ENCODE measurements at regions not wholly inside any gene's neighbourhood (a gene's known extent, or its start where the extent isn't known, plus 50 kb on each side); places are given as distances from the start of the nearest gene placed in this dataset.
"Not testable (repeated sequence)": the region's sequence is repeated elsewhere in the genome, so short reads cannot be mapped to it uniquely, and the experiment has no call there.

DNA sequence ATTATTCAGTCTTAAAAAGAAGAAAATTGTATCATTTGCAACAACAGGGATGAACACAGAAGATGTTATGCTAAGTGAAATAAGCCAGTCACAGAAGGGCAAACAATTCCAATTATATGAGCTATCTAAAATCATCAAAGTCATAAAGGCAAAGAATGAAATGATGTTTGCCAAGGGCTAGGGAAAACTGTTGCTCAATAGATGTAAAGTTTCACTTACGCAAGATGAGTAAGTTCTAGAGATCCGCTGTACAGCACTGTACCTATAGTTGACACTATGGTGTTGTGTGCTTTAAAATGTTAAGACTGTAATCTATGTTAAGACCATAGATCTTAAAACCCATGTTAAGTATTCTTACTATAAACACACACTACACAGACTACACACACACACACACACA, 904.6 kb upstream of the LRRN3 start:
- no peak for DNase-seq

DNA sequence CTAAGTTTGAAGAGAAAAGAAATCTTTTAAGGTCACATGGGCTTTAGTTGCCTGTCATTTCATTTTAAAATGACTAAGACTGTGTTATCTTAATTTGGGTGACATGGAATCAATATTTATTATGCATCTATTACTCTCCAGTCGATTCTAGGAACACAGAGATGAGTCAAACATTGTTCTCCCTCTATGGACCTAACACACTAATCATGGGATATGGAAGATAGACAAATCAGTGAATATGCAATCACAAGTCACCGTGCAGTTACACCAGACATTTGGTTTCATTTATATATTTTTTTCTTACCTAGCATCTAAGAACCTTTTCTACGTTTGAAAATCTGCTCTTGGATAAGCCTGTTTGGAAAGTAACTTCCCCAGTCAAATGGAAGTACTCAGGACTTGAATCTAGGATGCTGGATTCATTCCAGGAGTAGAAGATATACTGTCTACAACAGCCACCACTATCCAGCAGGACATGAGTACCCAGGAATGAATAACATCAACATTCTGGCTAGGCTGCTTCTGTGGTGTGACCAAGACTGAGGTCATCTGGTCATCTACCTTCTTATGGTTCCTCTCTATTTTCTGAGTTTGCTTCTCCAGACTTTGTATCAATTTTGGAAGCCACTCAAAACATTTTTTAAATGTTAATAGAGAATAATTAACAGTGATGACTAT, 902.9 kb upstream of the LRRN3 start:
- no peak for DNase-seq

DNA sequence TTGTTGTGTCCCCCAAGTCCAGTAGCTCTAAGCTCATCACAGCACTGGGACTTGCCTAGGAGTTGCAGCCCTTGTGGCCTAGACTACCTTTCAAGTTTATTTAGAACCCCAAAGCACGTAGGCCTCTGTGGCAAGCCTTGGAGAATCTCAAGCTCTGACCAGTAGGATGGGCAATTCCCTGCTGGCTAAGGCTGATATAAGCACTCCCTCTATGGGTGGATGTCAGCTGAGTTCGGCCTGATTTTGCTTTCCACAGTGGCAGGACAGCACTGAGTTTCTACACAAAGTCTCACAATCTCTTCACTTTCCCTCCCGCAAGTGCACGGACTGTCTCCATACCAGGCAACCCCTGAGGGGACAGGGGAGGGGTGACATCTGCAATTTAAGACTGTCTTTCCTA, 886.4 kb upstream of the LRRN3 start:
- DNase-seq: no peak

DNA sequence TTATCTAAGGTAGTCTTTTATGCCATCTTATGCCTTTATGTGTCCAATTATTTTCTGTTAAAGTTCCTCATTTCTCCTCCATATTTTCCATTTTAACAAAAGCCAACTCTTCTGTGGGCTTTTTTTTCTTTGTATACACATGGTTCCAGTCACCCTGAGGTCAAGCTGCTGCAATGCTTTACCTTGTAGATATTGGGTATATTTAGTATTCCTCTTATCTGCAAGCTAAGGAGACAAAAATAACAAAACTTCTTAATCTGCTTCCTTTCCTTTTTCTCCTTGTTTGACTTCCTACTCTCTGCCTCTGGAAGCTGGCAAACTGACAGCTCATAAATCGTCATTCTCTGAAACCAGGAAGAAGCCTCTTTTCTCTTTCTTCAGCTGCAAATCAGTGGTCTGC, 885.0 kb upstream of the LRRN3 start:
- no peak for DNase-seq

DNA sequence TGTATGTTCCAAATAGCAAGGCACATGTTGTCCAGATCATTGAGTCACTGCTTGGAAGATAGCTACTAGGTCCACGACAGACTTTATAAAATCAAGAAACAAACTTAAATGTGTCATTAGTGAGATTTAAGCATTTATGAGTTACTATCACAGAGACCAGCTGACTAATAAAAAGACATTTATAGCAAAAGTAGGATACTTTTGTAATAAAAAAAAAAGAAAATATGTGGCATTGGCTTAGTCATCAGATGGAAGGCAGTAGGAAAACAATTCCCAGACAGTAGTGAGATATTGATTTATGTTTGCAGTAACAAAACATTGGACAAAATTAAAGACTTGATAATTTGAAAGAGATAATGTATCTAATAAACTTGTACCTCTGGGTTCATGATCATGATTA, 881.0 kb upstream of the LRRN3 start:
- DNase-seq: no peak

DNA sequence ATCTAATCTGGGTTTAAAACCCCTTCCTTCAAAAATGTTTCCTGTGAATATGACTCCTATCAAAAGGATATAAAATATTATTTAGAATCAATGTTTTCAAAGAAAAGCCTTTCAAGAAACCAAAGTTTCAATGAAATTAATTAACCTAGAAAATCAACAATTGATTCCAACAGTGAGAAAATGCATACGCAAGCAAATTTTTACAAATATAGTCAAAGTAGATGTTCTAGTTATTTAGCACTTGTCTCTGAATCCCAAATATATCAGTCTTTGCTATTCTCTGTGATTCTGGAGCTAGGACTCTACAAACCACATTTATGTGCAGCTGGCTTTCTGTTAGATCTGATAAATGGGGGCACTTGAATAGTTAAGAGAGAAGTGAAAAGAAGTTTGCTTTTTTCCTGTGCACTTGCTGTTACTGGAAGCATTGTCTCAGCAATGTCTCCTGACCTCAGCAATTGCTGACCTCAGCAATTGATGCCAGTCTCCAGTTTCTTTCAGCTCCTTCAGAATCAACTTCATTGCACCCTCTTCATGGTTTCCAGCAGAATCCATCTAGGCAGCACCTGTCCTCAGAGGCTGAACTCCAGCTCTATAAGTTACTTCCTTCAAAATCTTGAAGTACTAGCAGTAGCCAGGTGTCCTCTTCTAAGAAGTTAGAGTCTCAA, 879.9 kb upstream of the LRRN3 start:
- DNase-seq: no peak

DNA sequence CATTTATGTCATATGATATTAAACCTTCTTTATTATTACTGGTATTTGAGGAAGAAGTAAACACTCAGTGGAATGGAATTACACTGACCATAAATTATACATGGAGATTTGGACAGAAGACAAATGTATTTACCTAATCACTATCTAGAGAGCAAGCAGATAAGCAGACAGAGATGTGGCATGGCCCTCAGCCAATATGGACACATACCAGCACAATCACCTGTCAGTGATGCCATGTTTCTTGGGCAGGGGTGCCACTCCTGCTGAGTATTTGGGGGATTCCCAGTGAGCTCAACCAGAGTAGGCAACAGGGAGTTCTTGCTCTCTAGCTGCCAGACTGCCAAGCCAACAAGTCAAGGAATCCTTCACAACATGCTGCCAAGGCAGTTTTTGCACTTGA, 866.3 kb upstream of the LRRN3 start:
- no peak for DNase-seq

DNA sequence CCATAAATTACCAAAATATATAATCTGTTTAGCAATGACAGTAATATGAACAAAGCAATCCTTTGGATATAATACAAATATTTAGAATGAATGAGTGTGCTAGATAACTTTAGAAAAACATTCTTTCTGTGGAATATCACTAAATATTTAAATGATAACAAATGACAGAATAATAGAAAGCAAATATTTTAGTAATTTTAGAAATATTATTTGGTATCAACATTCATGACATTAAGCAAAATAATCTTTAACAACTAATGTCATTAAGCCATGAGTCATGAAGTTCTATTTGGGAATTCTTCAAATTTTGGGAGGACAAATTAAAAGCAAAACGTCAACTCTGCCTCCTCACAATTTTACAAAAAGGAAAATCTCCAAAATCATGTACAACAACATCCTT, 844.8 kb upstream of the LRRN3 start:
- DNase-seq: no peak

DNA sequence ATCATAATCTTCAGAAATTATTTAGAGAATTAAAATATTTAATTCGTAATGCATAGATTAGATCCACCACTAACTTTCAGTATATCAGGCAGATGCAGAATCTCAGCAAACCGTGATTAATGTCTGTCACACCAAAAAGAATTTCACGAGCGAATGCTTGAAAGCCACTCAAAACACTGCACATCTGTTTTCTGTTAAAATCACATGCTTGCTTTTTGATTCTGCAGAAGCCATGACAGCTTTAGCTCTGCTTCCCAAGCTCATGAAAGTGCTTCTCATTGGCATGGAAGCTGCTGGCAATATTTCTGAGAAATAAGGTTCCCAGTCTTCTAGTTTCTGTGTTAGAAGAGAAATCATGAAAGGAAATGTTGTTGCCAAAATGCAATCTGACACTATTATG, 837.8 kb upstream of the LRRN3 start:
- no peak for DNase-seq

DNA sequence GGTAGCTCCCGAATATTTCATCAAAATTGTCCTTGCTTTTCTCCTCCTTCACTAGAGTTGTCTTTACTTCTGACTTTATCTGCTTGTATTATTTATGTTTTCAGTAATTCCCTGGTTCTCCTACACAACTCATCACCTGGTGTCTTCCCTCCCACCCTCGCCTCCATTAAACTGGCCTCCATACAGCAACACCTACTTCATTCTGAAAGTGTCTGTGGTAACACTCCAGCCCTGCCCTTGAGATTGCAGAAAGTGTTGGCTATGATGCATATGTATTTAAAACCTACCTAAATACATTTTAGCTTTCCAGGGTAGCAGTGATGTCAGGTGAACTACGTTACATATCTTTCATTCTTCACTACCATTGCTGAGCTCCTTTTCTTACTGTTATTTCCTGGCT, 833.3 kb upstream of the LRRN3 start:
- no peak for DNase-seq

DNA sequence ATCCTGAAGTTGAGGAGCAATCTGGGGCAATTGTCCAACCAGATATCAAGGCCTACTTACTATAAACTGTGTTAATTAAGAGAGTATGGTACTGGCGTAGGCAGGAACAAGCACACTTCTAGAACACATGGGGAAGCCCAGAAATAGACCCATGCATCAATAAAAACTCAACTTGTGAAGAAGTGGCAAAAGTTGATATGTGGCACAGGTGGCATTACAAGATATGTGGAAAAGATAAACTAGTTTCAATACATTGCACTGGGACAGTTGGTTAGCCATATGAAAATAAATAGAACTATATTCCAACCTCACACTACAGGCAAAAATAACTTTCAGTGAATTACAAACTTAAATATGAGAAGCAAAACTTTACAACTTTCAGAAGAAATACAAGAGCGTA, 828.7 kb upstream of the LRRN3 start:
- no peak for DNase-seq

DNA sequence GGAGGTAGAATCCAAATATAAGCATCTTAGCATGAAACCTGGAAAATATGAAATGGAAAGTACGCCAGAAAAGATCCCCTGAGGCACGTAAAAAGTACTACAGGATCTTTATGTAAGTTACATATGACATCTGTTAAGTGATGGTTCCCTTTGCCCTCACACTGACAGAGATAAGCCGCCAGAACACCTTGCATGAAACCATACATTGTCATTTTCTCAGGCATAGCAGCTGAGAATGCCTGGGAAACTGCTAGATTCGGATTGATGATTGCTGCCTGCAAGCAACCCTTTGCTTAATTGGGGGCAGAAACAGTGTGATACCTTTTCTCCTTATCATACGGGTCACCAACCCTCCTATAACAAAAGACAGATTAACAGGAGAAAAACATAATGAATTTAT, 826.6 kb upstream of the LRRN3 start:
- DNase-seq: no peak

DNA sequence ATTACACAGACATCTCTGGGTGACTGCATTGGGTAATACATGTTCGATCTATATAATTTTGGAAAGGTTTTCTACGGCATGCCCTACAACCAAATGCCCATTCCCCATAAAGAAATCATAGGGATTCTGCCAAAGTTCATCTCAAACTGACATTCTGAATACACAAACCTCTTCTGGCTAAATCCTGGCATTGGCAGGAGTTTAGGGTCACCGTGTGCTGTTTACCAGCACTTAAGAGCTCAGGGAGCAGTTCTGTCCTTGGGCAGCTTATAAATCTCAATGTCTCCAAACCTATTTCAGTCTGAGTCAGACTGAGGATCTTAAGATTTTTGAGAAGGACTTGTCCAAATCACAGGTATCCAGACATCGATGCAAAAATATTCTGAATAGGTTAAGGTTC, 809.6 kb upstream of the LRRN3 start:
- DNase-seq: no peak

DNA sequence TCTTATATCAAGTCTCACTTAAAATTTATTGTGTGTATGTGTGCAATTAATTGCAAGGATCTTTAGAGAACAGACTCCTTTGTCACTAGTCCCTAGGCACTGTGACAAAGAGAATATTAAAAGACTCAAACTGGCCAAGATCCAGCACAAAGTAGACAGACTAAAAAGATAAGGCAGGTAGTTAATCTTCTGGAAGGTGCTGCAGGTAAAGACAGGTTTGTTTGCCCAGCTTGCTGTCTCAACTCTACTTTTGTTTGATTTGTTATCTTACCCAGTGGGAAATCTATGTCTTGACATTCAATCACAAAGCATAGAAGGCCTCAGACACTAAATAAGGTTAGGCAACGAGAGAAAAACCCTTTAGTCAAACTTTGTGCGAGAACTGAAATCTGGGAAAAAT, 807.9 kb upstream of the LRRN3 start:
- DNase-seq: no peak

DNA sequence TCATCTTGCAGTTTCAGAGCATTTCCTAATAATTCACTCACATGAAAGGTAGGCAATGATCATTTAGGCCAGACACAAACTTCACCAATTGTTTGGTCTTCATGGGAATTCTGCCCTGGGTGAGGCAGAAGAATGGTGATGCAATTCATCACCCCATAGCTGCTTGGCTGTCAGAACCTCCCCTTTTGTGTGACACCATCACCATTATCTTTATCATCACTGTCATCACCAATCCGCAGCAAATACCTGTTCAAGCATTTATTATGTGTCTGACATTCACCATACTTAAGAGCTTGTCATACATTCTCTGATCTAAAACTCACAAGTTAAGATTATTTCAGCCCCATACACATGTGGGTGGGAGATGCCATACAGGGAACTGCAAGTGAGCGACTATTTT, 799.5 kb upstream of the LRRN3 start:
- no peak for DNase-seq

DNA sequence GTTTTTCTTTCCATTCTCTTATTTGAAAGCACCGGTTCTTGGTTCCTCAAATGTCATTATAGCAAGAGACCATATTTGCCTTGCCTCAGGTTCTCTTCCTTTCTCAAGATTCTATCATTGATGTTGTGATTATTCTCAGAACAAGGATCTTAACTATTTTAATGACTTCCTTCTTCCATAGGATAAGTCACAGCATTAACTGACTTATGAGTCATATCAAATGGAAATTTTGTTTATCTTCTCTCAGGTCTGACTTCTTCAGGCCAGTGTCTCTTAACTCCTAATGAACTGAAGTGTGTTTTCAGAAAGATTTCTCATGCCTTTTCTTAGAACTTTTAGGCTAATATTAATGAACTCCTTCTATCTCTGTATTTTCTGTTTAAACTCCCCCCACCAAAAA, 794.6 kb upstream of the LRRN3 start:
- DNase-seq: no peak

DNA sequence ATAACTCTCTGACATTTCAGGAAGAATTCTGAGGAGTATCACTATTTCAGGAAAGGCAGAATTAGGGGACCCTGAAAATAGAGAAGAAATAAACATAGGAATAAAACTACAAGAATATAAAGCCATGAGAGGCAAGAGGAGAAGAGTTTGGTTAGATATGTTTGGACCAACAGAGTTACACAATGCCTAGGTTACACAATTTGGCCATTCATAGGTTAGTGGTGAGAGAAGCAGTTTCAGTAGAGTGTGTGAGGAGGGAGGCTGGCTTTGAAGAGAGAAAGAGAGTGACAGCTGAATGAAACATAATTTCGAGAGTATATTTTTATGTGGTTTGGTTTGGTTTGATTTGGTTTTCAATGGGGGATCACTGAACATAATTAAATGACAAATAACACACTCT, 783.2 kb upstream of the LRRN3 start:
- DNase-seq: no peak

DNA sequence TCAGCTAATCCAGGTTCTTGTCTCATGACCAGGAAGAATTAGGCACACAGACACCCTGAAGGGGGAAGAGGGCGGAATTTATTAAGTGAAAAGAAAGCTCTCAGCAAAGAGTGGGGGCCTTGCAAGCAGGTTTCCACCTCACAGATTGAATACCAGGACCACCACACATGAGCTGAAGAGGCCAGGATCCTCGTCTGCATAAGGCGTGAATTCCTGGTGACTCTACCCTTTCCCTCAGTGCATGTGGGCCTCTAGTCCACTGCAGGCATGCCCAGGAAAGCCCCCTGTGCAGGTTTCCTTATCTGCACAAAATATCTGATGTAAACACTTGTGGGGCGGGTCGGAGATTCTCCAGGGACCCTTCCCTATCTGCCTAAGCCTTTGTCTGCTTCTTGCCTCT, 782.1 kb upstream of the LRRN3 start:
- DNase-seq: no peak

DNA sequence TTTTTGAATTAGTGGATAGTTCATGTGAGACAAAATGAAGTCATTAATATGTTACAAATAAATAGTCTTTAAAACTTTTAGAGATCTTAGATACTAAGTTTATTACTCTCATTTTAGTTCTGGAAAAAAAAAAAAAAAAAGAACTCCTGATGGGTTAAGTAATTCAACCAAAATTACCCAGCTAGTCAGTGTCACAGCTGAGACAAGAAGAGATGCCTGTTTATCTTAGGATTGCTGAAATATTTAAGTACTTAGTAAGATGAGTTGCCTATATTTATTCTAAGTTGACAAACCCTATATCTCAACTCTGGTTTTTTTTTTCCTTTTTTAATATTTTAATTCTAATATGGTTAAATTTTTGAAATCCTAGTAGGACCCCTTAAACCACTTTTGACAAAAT, 781.0 kb upstream of the LRRN3 start:
- DNase-seq: no peak

DNA sequence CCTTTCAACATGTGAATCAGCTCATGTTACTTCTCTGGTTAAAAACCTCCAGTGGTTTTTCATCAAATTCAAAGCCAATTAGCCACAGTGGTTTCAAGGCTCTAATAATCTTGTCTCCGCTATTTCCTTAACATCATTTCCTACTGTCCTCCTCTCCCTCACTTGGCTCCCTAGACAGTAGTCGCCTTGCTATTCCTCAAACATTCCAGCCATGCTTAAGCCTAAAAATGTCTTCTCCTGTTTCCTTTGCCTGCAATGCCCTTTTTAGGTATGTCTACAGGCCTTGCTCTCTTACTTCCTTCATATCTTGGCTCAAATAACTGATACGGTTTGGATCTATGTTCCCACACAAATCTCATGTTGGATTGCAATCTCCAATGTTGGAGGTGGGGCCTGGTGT, 779.4 kb upstream of the LRRN3 start:
- no peak for DNase-seq

DNA sequence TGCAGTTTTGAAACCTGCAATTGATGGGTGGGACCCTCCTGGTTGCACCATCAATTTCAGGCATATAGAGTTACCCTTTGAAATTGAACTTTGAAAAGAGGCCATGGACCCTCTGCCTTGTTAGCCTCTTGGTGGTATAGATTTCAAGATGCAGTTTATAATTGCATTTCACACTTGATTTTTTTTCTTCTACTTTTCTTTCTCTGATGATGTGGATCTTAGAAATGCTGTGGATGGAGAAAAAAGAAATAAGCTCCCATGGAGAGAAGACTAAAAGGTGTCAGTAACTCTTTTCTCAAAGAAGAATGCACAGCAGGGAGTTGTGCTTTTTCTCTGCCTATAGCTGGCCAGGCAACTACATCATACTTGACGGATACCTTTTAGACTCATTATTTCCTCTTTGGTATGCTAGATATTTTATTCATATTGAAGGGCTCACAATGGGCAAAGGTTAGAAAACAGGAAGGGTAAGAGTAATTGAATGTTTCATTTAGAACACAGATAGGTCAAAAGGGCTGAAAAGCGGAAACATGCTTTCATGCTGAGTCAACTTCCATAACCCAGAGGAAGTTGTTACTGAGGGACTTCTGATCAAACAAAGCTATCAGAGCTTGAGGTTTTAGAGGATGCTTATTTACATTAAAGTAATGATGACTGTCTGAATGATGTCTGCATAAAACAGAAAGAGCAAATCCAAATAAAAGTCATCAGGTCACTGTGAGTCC, 773.2 kb upstream of the LRRN3 start:
- DNase-seq: no peak

DNA sequence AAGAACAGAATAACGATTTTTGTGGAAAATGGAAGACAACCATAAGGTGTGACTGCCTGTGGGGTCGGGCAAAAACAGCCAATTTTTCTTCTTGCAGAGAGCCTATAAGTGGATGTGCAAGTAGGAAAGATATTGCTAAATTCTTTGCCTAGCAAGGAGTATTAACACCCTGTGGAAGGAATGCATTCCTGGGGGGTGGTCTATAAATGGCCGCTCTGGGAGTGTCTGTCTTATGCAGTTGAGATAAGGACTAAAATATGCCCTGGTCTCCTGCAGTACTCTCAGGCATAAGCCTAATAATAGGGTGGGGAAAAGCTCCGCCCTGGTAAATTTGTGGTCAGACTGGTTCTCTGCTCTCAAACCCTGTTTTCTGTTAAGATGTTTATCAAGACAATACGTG, 770.6 kb upstream of the LRRN3 start:
- DNase-seq: not testable (repeated sequence)

DNA sequence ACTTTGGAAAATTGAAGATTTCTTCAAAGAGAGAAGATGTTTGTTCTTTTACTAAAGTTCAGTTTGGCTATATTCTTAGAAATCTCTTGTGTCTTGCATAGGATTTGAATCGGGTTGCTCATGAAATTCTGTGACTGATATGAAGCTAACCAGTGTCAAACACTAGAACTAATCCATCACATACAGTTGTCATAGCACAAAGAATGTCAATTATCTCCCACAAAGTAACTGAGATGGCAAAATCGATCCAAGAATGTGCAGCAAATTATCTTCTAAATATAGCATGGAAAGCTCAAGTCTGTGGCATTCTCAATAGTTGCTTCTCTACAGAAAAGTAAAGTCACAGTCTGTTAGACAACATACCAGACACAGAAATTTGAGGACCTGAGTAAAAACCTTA, 768.1 kb upstream of the LRRN3 start:
- no peak for DNase-seq

DNA sequence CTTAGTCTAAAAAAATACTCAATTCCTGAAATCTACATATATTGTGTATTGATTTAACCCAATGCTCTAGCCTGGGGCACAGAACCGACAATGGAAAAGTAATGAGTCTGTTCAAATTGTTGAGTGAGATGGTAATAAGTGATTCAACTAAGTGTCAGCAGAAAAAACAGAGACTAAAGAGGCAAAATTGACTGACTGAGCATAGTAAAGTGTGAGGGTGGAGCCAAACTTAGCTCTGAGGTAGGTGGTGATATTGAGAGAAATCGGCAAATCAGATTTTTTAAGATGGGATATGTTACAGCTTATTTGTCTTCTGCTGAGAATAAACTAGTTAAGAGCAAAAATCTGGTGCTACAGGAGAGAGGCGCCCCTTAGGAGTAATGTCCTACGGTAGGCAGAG, 764.0 kb upstream of the LRRN3 start:
- DNase-seq: no peak

DNA sequence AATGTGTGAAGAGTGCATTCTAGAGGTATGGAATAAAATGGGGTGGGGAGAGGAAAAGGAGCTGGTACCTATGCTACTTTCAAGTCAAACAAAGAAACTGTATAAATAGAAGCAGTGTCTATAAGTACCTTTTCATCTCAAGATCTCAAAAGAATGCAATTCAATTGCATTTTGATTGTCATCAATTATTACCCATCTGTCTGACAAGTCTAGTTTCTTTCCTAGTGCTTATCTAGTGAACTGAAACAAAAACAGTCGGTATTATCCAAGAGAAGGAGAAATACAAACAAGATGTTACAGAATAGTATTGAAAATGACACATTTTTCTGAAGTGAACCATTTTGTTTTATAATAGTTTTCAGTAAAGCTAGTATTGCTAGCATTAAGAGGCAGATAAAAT, 754.5 kb upstream of the LRRN3 start:
- no peak for DNase-seq

Measured in stimulated activated CD4-positive, alpha-beta T cell treated with anti-CD3 and anti-CD28 coated beads, Interleukin-4, amount 100 ng/mL, for 1 hour (primary cell).